SU-DHL-6 (cell line): ENCODE measurements at regions not wholly inside any gene's neighbourhood (a gene's known extent, or its start where the extent isn't known, plus 50 kb on each side); places are given as distances from the start of the nearest gene placed in this dataset.

Experiments
- H2AFZ ChIP-seq: fragments of 200-600 bp; sonication (generic); 2 replicates; pipeline ENCODE4 v1.6.1; 2014; ENCODE audit warnings: low read depth, mild to moderate bottlenecking, moderate library complexity, mixed read lengths, antibody characterized with exemption, low read length; ENCODE audit not compliant: severe bottlenecking
- H3F3A ChIP-seq: fragments of 200-600 bp; shearing (Covaris generic); 2 replicates; pipeline ENCODE4 v1.6.0; 2016; ENCODE audit warnings: antibody characterized with exemption, mild to moderate bottlenecking; ENCODE audit not compliant: insufficient read depth
- H3K27ac ChIP-seq: fragments of 200-600 bp; sonication (generic); 2 replicates; pipeline ENCODE4 v1.5.1; 2016; ENCODE audit warnings: low read depth, mild to moderate bottlenecking, low read length, moderate library complexity, mixed read lengths
- H3K27me3 ChIP-seq: fragments of 200-600 bp; sonication (generic), shearing (Covaris generic); 2 replicates; pipeline ENCODE4 v1.6.0; 2014; ENCODE audit warnings: mild to moderate bottlenecking, low read length
- H3K36me3 ChIP-seq: fragments of 200-600 bp; sonication (generic); 2 replicates; pipeline ENCODE4 v1.6.1; 2014; ENCODE audit warnings: mild to moderate bottlenecking, low read length, mixed read lengths
- H3K4me2 ChIP-seq: fragments of 300-600, 200-600 bp; shearing (Covaris generic), sonication (generic); 2 replicates; pipeline ENCODE4 v1.6.0; 2014; ENCODE audit warnings: low read length, low read depth, mild to moderate bottlenecking; ENCODE audit not compliant: poor library complexity, severe bottlenecking
- H3K4me3 ChIP-seq: fragments of 200-600 bp; sonication (generic); 2 replicates; pipeline ENCODE4 v1.5.1; 2014; ENCODE audit warnings: antibody characterized with exemption, low read length, mild to moderate bottlenecking, mixed read lengths; ENCODE audit not compliant: insufficient read depth, poor library complexity, severe bottlenecking
- H3K79me2 ChIP-seq: fragments of 200-600 bp; sonication (generic); 2 replicates; pipeline ENCODE4 v1.6.1; 2014; ENCODE audit warnings: mild to moderate bottlenecking, low read length, moderate library complexity; ENCODE audit not compliant: insufficient read depth
- H3K9ac ChIP-seq: fragments of 200-600 bp; sonication (generic); 2 replicates; pipeline ENCODE4 v1.7.0; 2014; ENCODE audit warnings: mild to moderate bottlenecking, low read length
- H3K9me2 ChIP-seq: fragments of 200-600 bp; sonication (generic); replicated peaks from 2 replicates; pipeline ENCODE4 v1.6.1; 2014; ENCODE audit warnings: low read length; ENCODE audit not compliant: insufficient read depth
- H3K9me3 ChIP-seq: fragments of 200-600 bp; sonication (generic); 2 replicates; pipeline ENCODE4 v1.6.1; 2014; ENCODE audit warnings: low read length, mixed read lengths; ENCODE audit not compliant: insufficient read depth
- H4K20me1 ChIP-seq: fragments of 200-600 bp; sonication (generic); 2 replicates; pipeline ENCODE4 v1.6.1; 2014; ENCODE audit warnings: low read depth, mild to moderate bottlenecking, antibody characterized with exemption, low read length, moderate library complexity, mixed read lengths
- EZH2phosphoT487 ChIP-seq: fragments of 200-600 bp; sonication (generic), shearing (Covaris generic); conservative IDR thresholded peaks from 2 replicates; pipeline ENCODE4 v1.6.1; 2018; ENCODE audit warnings: mild to moderate bottlenecking, antibody characterized with exemption, low read length, moderate library complexity, mixed read lengths
- TF ChIP-seq, protein P1 (sequence below): fragments of 200-600 bp; sonication (generic); IDR thresholded peaks from one replicate; pipeline ENCODE4 v1.5.1; 2017; ENCODE audit warnings: antibody characterized with exemption, mild to moderate bottlenecking, low read length, moderate library complexity; ENCODE audit not compliant: insufficient read depth, poor library complexity, severe bottlenecking

DNA sequence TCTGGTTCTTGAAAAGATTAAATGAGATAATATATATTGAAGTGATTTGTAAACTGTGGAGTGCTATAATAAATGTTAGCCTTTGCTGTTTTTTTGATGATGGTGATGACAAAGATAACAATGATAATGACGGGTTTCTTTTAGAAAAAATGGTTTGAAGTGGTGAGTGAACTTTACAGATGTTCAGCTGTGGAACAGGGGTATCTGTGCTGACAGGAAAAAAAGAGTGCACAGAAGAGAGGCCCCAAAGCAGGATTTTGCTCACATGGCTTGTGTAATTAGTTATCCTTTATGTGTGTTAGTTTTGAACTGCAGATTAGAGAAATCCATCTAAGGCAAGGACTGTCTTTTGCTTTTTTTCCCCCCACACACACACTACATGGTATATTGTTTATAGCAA lies 119.2 kb downstream of the CYSLTR2 start:
- Histone ChIP-seq H3F3A (no peaks in the 10 kb centered on the region), H3K9me3 (no peaks in the 10 kb centered on the region), H4K20me1 (no peaks in the 10 kb centered on the region), H3K4me2 (no peak overlapping the region), H3K36me3 (no peaks in the 10 kb centered on the region), H3K9me2 (no peaks in the 10 kb centered on the region), H3K27ac (no peak overlapping the region), H3K27me3 (no peaks in the 10 kb centered on the region), H2AFZ (no peak overlapping the region), H3K79me2 (no peaks in the 10 kb centered on the region), H3K4me3 (no peak overlapping the region), H3K9ac (no peak overlapping the region)
- no peak for TF ChIP-seq EZH2phosphoT487
- TF ChIP-seq, protein P1, sequence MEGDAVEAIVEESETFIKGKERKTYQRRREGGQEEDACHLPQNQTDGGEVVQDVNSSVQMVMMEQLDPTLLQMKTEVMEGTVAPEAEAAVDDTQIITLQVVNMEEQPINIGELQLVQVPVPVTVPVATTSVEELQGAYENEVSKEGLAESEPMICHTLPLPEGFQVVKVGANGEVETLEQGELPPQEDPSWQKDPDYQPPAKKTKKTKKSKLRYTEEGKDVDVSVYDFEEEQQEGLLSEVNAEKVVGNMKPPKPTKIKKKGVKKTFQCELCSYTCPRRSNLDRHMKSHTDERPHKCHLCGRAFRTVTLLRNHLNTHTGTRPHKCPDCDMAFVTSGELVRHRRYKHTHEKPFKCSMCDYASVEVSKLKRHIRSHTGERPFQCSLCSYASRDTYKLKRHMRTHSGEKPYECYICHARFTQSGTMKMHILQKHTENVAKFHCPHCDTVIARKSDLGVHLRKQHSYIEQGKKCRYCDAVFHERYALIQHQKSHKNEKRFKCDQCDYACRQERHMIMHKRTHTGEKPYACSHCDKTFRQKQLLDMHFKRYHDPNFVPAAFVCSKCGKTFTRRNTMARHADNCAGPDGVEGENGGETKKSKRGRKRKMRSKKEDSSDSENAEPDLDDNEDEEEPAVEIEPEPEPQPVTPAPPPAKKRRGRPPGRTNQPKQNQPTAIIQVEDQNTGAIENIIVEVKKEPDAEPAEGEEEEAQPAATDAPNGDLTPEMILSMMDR: no peak

DNA sequence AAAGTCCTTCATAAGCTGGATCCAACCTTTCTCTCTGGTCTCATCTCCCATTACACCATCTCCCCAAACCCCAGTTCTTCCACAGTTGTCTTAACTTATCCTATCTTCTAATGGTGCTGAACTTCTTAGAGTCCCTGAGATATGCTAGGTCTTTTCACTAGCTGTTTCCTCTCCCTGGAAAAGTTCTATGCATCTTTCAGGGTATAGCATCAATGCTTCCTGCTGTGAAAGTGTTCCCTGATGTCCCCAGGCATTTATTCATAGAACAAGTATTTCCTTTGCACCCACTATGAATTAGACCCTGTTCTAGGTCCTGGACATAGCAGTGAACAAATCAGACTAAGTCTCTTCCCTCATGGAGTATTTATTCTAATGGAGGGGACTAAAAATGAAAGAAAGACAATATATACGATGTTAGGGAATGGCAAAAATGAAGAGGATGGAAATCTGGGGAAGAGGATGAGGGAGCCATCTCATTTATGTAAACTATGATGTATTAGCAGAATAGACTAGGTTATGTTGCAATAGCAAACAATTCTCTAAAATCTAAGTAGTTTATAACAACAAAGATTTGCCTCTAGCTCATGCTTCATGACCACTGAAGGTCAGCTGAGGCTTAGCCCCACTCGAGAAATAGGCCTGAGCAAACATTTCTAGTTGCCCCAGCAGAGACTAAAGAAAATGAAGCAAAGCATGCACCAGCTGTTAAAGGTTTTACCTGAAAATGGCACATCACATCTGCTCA lies 120.0 kb downstream of the CYSLTR2 start:
- no peak for TF ChIP-seq EZH2phosphoT487
- TF ChIP-seq, protein P1: no peak
- Histone ChIP-seq H3K27ac (no peak overlapping the region), H3K9me2 (no peaks in the 10 kb centered on the region), H3K4me3 (no peak overlapping the region), H3K36me3 (no peaks in the 10 kb centered on the region), H3K27me3 (no peaks in the 10 kb centered on the region), H3K79me2 (no peaks in the 10 kb centered on the region), H4K20me1 (no peaks in the 10 kb centered on the region), H2AFZ (no peak overlapping the region), H3K9ac (no peak overlapping the region), H3K4me2 (no peak overlapping the region), H3F3A (no peaks in the 10 kb centered on the region), H3K9me3 (no peaks in the 10 kb centered on the region)

DNA sequence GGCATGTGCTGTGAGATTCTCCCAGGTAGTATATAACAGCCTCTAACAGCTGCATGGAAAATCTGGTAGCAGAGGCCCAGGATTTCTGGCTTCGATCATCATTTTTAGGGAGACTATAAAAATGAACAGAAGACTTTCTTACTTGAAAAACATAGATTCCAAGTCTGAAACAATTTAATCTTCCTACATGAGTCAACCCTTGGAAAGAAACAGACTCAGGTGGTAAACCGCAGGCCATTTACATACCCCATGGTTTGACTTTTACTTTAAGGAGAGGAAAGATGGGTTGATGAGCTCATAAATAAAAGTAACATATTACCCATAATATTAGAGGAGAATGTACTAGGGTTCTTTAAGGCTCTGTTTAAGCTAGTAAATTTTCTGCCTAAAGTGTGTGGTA lies 121.6 kb downstream of the CYSLTR2 start:
- Histone ChIP-seq H3K36me3 (no peaks in the 10 kb centered on the region), H3K27ac (no peak overlapping the region), H3F3A (no peaks in the 10 kb centered on the region), H3K9me2 (no peaks in the 10 kb centered on the region), H3K4me3 (no peak overlapping the region), H4K20me1 (no peaks in the 10 kb centered on the region), H3K27me3 (no peaks in the 10 kb centered on the region), H3K4me2 (no peak overlapping the region), H2AFZ (no peak overlapping the region), H3K9me3 (no peaks in the 10 kb centered on the region), H3K9ac (no peak overlapping the region), H3K79me2 (no peaks in the 10 kb centered on the region)
- TF ChIP-seq EZH2phosphoT487: no peak
- TF ChIP-seq, protein P1: no peak
